ENCODE measurements at regions not wholly inside any gene's neighbourhood (a gene's known extent, or its start where the extent isn't known, plus 50 kb on each side); places are given as distances from the start of the nearest gene placed in this dataset.

DNA sequence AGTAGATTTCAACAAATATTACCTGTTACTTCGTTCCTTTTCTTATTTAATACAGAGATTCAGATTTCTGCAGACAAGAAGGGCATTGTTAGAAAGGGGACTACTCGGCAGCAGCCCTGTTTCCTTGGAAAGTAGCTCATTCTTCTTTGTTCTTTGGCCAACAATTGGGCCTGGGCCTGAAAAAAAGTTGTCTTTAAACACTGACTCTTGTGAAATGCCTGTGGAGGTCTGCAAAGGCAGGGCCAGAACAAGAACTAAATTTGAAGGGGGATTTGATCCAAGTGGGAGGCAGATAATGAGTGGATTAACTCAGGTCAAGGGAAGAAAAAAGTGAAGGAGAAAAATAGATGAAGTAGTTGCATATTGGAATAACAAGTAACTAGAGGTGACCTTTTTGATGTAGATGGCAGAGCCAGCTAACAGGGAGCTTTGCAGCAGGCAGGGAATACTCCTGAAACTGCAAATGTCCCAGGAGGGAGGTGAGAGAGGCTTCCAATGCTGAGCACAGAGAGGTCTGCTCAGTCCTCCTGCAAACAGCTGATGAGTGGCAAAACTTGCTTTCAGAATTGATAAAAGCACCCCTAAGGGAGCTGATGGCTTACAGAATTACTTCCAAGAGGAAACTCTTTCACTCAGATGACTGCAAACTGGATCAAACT lies 393.2 kb upstream of the HS3ST1 start:
- dilution Hi-C loops (cut with MboI; ENCODE audit: extremely low pct_ligation_motif_present, low sequenced_read_pairs), result no loop called here
- Histone ChIP-seq H2AFZ (ENCODE audit: control insufficient read depth, low read length) (no peak overlapping the region), H3K9me3 (ENCODE audit: control insufficient read depth, low read depth, low read length) (no peaks in the 10 kb centered on the region), H3K9me1 (ENCODE audit: control insufficient read depth, extremely low read depth, insufficient read depth, low read length) (no peaks in the 10 kb centered on the region), H3K9ac (ENCODE audit: control insufficient read depth, extremely low read depth, insufficient read depth, low read length) (no peak overlapping the region), H3K4me3 (ENCODE audit: control insufficient read depth in 2 of 3, extremely low read depth in 1 of 3, insufficient read depth in 2 of 3, low read depth in 1 of 3, low read length in 3 of 3) (no peak overlapping the region), H4K20me1 (ENCODE audit: control insufficient read depth, extremely low read depth, insufficient read depth, low read length) (no peaks in the 10 kb centered on the region), H3K27me3 (ENCODE audit: control insufficient read depth, extremely low read depth, insufficient read depth, low read length) (no peaks in the 10 kb centered on the region), H3K79me2 (ENCODE audit: control insufficient read depth, insufficient read depth, low read length) (no peaks in the 10 kb centered on the region), H3K27ac (ENCODE audit: control insufficient read depth, insufficient read depth, low read length) (no peak overlapping the region), H3K4me2 (ENCODE audit: control insufficient read depth, extremely low read depth, insufficient read depth, low read depth, low read length) (no peak overlapping the region), H3K36me3 (ENCODE audit: control insufficient read depth in 2 of 2, extremely low read depth in 1 of 2, insufficient read depth in 2 of 2, low read length in 2 of 2) (no peaks in the 10 kb centered on the region), H3K4me1 (ENCODE audit: control insufficient read depth, extremely low read depth, insufficient read depth, low read length) (no peaks in the 10 kb centered on the region)
- TF ChIP-seq EZH2 (IDR thresholded peaks at IDR 0.05; ENCODE audit: low read length), result no peak
- TF ChIP-seq, protein P1, sequence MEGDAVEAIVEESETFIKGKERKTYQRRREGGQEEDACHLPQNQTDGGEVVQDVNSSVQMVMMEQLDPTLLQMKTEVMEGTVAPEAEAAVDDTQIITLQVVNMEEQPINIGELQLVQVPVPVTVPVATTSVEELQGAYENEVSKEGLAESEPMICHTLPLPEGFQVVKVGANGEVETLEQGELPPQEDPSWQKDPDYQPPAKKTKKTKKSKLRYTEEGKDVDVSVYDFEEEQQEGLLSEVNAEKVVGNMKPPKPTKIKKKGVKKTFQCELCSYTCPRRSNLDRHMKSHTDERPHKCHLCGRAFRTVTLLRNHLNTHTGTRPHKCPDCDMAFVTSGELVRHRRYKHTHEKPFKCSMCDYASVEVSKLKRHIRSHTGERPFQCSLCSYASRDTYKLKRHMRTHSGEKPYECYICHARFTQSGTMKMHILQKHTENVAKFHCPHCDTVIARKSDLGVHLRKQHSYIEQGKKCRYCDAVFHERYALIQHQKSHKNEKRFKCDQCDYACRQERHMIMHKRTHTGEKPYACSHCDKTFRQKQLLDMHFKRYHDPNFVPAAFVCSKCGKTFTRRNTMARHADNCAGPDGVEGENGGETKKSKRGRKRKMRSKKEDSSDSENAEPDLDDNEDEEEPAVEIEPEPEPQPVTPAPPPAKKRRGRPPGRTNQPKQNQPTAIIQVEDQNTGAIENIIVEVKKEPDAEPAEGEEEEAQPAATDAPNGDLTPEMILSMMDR (optimal IDR thresholded peaks at IDR 0.05 in 1 of 3, IDR thresholded peaks at IDR 0.05 in 1 of 3, conservative IDR thresholded peaks at IDR 0.05 in 1 of 3; ENCODE audit: extremely low read depth in 1 of 3, insufficient read depth in 2 of 3, low read length in 3 of 3), result no peak
- no peak for FAIRE-seq
- DNase-seq (ENCODE audit: low read depth, low spot score), result no peak

DNA sequence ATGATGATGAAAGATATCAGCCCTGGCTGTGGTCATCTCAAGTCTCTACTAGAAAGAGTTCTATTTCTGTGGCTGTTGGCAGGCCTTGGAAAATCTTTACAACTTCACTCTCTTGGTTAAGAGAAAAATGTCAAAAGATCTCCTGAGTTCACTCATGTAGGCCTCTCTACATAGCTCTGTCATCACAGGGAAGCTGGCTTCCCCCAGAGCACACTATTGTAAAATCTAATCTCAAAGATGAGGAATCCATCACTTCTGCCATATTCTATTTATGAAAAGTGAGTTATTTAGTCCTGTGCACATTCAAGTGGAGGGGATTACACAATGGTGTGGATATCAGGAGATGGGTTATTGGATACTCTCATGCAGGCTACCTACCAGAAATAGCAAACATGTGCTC lies 388.4 kb upstream of the HS3ST1 start:
- H2AFZ ChIP-seq (ENCODE audit: control insufficient read depth, low read length), result no peak overlapping the region
- DNase-seq (ENCODE audit: low read depth, low spot score) (no peak), FAIRE-seq (no peak)
- TF ChIP-seq, protein P1 (optimal IDR thresholded peaks at IDR 0.05 in 1 of 3, IDR thresholded peaks at IDR 0.05 in 1 of 3, conservative IDR thresholded peaks at IDR 0.05 in 1 of 3; ENCODE audit: extremely low read depth in 1 of 3, insufficient read depth in 2 of 3, low read length in 3 of 3), result no peak
- no peak for TF ChIP-seq EZH2 (IDR thresholded peaks at IDR 0.05; ENCODE audit: low read length)
- H3K4me1 ChIP-seq (ENCODE audit: control insufficient read depth, extremely low read depth, insufficient read depth, low read length), result no peaks in the 10 kb centered on the region
- no peaks in the 10 kb centered on the region for H4K20me1 ChIP-seq (ENCODE audit: control insufficient read depth, extremely low read depth, insufficient read depth, low read length)
- dilution Hi-C loops (cut with MboI; ENCODE audit: extremely low pct_ligation_motif_present, low sequenced_read_pairs), result no loop called here
- H3K9me3 ChIP-seq (ENCODE audit: control insufficient read depth, low read depth, low read length), result no peaks in the 10 kb centered on the region
- H3K4me2 ChIP-seq (ENCODE audit: control insufficient read depth, extremely low read depth, insufficient read depth, low read depth, low read length), result no peak overlapping the region
- H3K9ac ChIP-seq (ENCODE audit: control insufficient read depth, extremely low read depth, insufficient read depth, low read length), result no peak overlapping the region
- H3K27me3 ChIP-seq (ENCODE audit: control insufficient read depth, extremely low read depth, insufficient read depth, low read length), result no peaks in the 10 kb centered on the region
- H3K9me1 ChIP-seq (ENCODE audit: control insufficient read depth, extremely low read depth, insufficient read depth, low read length), result no peaks in the 10 kb centered on the region
- no peak overlapping the region for H3K27ac ChIP-seq (ENCODE audit: control insufficient read depth, insufficient read depth, low read length)
- no peak overlapping the region for H3K4me3 ChIP-seq (ENCODE audit: control insufficient read depth in 2 of 3, extremely low read depth in 1 of 3, insufficient read depth in 2 of 3, low read depth in 1 of 3, low read length in 3 of 3)
- no peaks in the 10 kb centered on the region for H3K79me2 ChIP-seq (ENCODE audit: control insufficient read depth, insufficient read depth, low read length)
- H3K36me3 ChIP-seq (ENCODE audit: control insufficient read depth in 2 of 2, extremely low read depth in 1 of 2, insufficient read depth in 2 of 2, low read length in 2 of 2), result no peaks in the 10 kb centered on the region

All from keratinocyte (primary cell).